Mesendoderm (in vitro differentiated cells): ENCODE measurements at regions not wholly inside any gene's neighbourhood (a gene's known extent, or its start where the extent isn't known, plus 50 kb on each side); places are given as distances from the start of the nearest gene placed in this dataset.

ENCODE experiments used
- DNase-seq: peaks from one replicate; pipeline ENCODE4 v3.0.0; 2013
- H2AK5ac ChIP-seq: 2 replicates; pipeline ENCODE4 v1.6.1; 2013; ENCODE audit warnings: low read length, inconsistent platforms
- H2BK120ac ChIP-seq: 2 replicates; pipeline ENCODE4 v1.6.1; 2013; ENCODE audit warnings: low read depth, mild to moderate bottlenecking, low read length, moderate library complexity, mixed read lengths
- H2BK15ac ChIP-seq: replicated peaks from 2 replicates; pipeline ENCODE4 v1.6.1; 2013; ENCODE audit warnings: low read depth, mild to moderate bottlenecking, moderate library complexity
- H2BK5ac ChIP-seq: 2 replicates; pipeline ENCODE4 v1.6.1; 2013; ENCODE audit warnings: low read length, inconsistent platforms
- H3K18ac ChIP-seq: 2 replicates; pipeline ENCODE4 v1.6.1; 2013; ENCODE audit warnings: mild to moderate bottlenecking, low read length, mixed read lengths
- H3K23ac ChIP-seq: one replicate; pipeline ENCODE4 v1.6.1; 2013; ENCODE audit warnings: low read length
- H3K27ac ChIP-seq: 2 replicates; pipeline ENCODE4 v1.5.1; 2013; ENCODE audit warnings: low read depth, mild to moderate bottlenecking, inconsistent platforms, low read length, moderate library complexity
- H3K27me3 ChIP-seq: 2 replicates; pipeline ENCODE4 v1.6.1; 2013; ENCODE audit warnings: low read length, control low read depth, mild to moderate bottlenecking, inconsistent platforms; ENCODE audit not compliant: insufficient read depth, poor library complexity
- H3K36me3 ChIP-seq: 2 replicates; pipeline ENCODE4 v1.6.1; 2013; ENCODE audit warnings: low read length, inconsistent platforms; ENCODE audit not compliant: control insufficient read depth, insufficient read depth
- H3K4ac ChIP-seq: one replicate; pipeline ENCODE4 v1.6.1; 2013; ENCODE audit warnings: low read depth, mild to moderate bottlenecking, low read length, moderate library complexity
- H3K4me1 ChIP-seq: 2 replicates; pipeline ENCODE4 v1.6.1; 2013; ENCODE audit warnings: low read depth, low read length, inconsistent platforms; ENCODE audit not compliant: control insufficient read depth
- H3K4me2 ChIP-seq: 2 replicates; pipeline ENCODE4 v1.6.1; 2013; ENCODE audit warnings: low read length
- H3K4me3 ChIP-seq: 2 replicates; pipeline ENCODE4 v1.5.1; 2013; ENCODE audit warnings: mild to moderate bottlenecking, low read length
- H3K56ac ChIP-seq: one replicate; pipeline ENCODE4 v1.6.1; 2013; ENCODE audit warnings: low read length
- H3K79me1 ChIP-seq: 2 replicates; pipeline ENCODE4 v1.6.1; 2013; ENCODE audit warnings: low read length, inconsistent platforms
- H3K79me2 ChIP-seq: 2 replicates; pipeline ENCODE4 v1.6.1; 2013; ENCODE audit warnings: mild to moderate bottlenecking, low read length; ENCODE audit not compliant: control insufficient read depth, insufficient read depth
- H3K9ac ChIP-seq: 2 replicates; pipeline ENCODE4 v1.6.1; 2013; ENCODE audit warnings: low read length, inconsistent platforms
- H4K5ac ChIP-seq: one replicate; pipeline ENCODE4 v1.6.1; 2013; ENCODE audit warnings: low read length
- H4K8ac ChIP-seq: one replicate; pipeline ENCODE4 v1.6.1; 2013; ENCODE audit warnings: low read depth, mild to moderate bottlenecking, control low read depth, low read length, moderate library complexity
- WGBS: extraction: QIAGEN DNeasy Blood & Tissue Kit; methylation state at CpG from one replicate; pipeline ENCODE4 v1.1.7; 2013; ENCODE audit warnings: low lambda C conversion rate, missing lambda C conversion rate; ENCODE audit not compliant: insufficient coverage; ENCODE audit errors: extremely low coverage; 5-methylcytosine and 5-hydroxymethylcytosine counted together

GRCh38 chr1:234707641-234708040, 97.7 kb upstream of the IRF2BP2 start:
- H4K5ac ChIP-seq = no peak overlapping the region
- H3K79me1 ChIP-seq = no peaks in the 10 kb centered on the region
- H3K4me3 ChIP-seq = no peak overlapping the region
- no peak overlapping the region for H2BK15ac ChIP-seq
- no peak overlapping the region for H3K56ac ChIP-seq
- H3K36me3 ChIP-seq = no peaks in the 10 kb centered on the region
- H2BK120ac ChIP-seq = no peak overlapping the region
- H3K4me2 ChIP-seq = no peak overlapping the region
- no CpG with 5 or more reads among the region's 1 CpG for WGBS
- H3K4ac ChIP-seq = no peak overlapping the region
- H3K9ac ChIP-seq = no peak overlapping the region
- DNase-seq = no peak
- no peak overlapping the region for H2AK5ac ChIP-seq
- H2BK5ac ChIP-seq = no peak overlapping the region
- H3K27me3 ChIP-seq = no peaks in the 10 kb centered on the region
- H3K79me2 ChIP-seq = no peaks in the 10 kb centered on the region
- no peak overlapping the region for H4K8ac ChIP-seq
- H3K4me1 ChIP-seq = no peaks in the 10 kb centered on the region
- no peak overlapping the region for H3K23ac ChIP-seq
- no peak overlapping the region for H3K27ac ChIP-seq
- no peak overlapping the region for H3K18ac ChIP-seq

- no CpG with 5 or more reads among the region's 1 CpG for WGBS
- DNase-seq = no peak
- no peak overlapping the region for H3K9ac ChIP-seq
Observed at GRCh38 chr1:234706931-234707330, 97.0 kb upstream of the IRF2BP2 start.

GRCh38 chr1:234706199-234706598, 96.2 kb upstream of the IRF2BP2 start:
- Histone ChIP-seq H3K79me1 (no peaks in the 10 kb centered on the region), H2AK5ac (no peak overlapping the region), H3K36me3 (no peaks in the 10 kb centered on the region), H3K18ac (no peak overlapping the region), H3K4me2 (no peak overlapping the region), H3K27me3 (no peaks in the 10 kb centered on the region), H3K9ac (no peak overlapping the region), H3K4me1 (no peaks in the 10 kb centered on the region), H3K23ac (no peak overlapping the region), H3K4me3 (no peak overlapping the region), H3K4ac (no peak overlapping the region), H2BK15ac (no peak overlapping the region), H4K5ac (no peak overlapping the region), H3K27ac (no peak overlapping the region), H2BK120ac (no peak overlapping the region), H3K79me2 (no peaks in the 10 kb centered on the region), H2BK5ac (no peak overlapping the region), H3K56ac (no peak overlapping the region), H4K8ac (no peak overlapping the region)
- DNase-seq = no peak
- no CpG with 5 or more reads among the region's 3 CpGs for WGBS

More at GRCh38 chr1:234706931-234707330, 97.0 kb upstream of the IRF2BP2 start:
- Histone ChIP-seq H4K5ac (no peak overlapping the region), H2AK5ac (no peak overlapping the region), H3K4ac (no peak overlapping the region), H3K27me3 (no peaks in the 10 kb centered on the region), H3K56ac (no peak overlapping the region), H2BK15ac (no peak overlapping the region), H3K36me3 (no peaks in the 10 kb centered on the region), H3K4me2 (no peak overlapping the region), H3K79me2 (no peaks in the 10 kb centered on the region), H2BK5ac (no peak overlapping the region), H3K4me1 (no peaks in the 10 kb centered on the region), H3K27ac (no peak overlapping the region), H2BK120ac (no peak overlapping the region), H3K18ac (no peak overlapping the region), H3K23ac (no peak overlapping the region), H3K79me1 (no peaks in the 10 kb centered on the region), H4K8ac (no peak overlapping the region), H3K4me3 (no peak overlapping the region)

DNA sequence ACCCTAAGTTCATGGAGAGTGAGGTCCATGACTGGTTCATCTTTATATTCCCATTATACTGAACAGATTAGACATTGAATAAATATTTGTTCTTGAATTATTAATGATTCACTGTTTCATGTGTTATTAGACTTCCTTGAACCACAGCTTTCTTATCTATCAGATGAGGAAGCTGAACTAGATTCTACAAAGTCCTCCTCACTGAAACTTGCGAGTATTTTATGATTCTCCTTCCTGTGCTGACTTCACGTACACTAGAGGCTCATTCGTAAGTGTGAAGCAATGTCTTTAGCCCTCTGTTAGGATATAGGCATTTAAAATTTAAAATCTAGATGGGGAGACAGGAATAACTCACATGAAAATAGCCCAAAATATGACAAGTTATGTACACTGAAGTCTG, 95.6 kb upstream of the IRF2BP2 start:
- H3K4me2 ChIP-seq = no peak overlapping the region
- no peak overlapping the region for H4K8ac ChIP-seq
- no peak overlapping the region for H2BK120ac ChIP-seq
- no CpG with 5 or more reads among the region's 3 CpGs for WGBS
- no peaks in the 10 kb centered on the region for H3K36me3 ChIP-seq
- H3K79me2 ChIP-seq = no peaks in the 10 kb centered on the region
- no peak overlapping the region for H2BK5ac ChIP-seq
- H3K56ac ChIP-seq = no peak overlapping the region
- no peaks in the 10 kb centered on the region for H3K27me3 ChIP-seq
- H3K4ac ChIP-seq = no peak overlapping the region
- no peak overlapping the region for H3K9ac ChIP-seq
- DNase-seq = no peak
- H4K5ac ChIP-seq = no peak overlapping the region
- no peak overlapping the region for H3K27ac ChIP-seq
- H2AK5ac ChIP-seq = no peak overlapping the region
- H2BK15ac ChIP-seq = no peak overlapping the region
- H3K4me3 ChIP-seq = no peak overlapping the region
- no peaks in the 10 kb centered on the region for H3K4me1 ChIP-seq
- H3K79me1 ChIP-seq = no peaks in the 10 kb centered on the region
- H3K18ac ChIP-seq = no peak overlapping the region
- H3K23ac ChIP-seq = no peak overlapping the region

GRCh38 chr1:234704106-234704887, 94.3 kb upstream of the IRF2BP2 start:
- Histone ChIP-seq H4K8ac (no peak overlapping the region), H3K36me3 (no peaks in the 10 kb centered on the region), H3K79me2 (no peaks in the 10 kb centered on the region), H3K18ac (no peak overlapping the region), H4K5ac (no peak overlapping the region), H3K27ac (no peak overlapping the region), H3K9ac (no peak overlapping the region), H3K56ac (no peak overlapping the region), H3K4me2 (no peak overlapping the region), H2BK120ac (no peak overlapping the region), H2BK5ac (no peak overlapping the region), H3K4ac (no peak overlapping the region), H2BK15ac (no peak overlapping the region), H3K23ac (no peak overlapping the region), H3K27me3 (no peaks in the 10 kb centered on the region), H3K79me1 (no peaks in the 10 kb centered on the region), H2AK5ac (no peak overlapping the region), H3K4me1 (no peaks in the 10 kb centered on the region), H3K4me3 (no peak overlapping the region)
- DNase-seq = no peak
- no CpG with 5 or more reads among the region's 14 CpGs for whole genome bisulfite sequencing
